ENCODE measurements at regions not wholly inside any gene's neighbourhood (a gene's known extent, or its start where the extent isn't known, plus 50 kb on each side); places are given as distances from the start of the nearest gene placed in this dataset.

- TF ChIP-seq TAF1 (IDR thresholded peaks at IDR 0.05; ENCODE audit: borderline replicate concordance, low read depth, low read length): no peak
- TF ChIP-seq POLR2A (IDR thresholded peaks at IDR 0.05; ENCODE audit: low read depth, low read length): no peak
These were observed 64.0 kb upstream of the EDEM3 start for GRCh38 chr1:184818646-184819045.

All from GM12892 (cell line).